ENCODE measurements at regions not wholly inside any gene's neighbourhood (a gene's known extent, or its start where the extent isn't known, plus 50 kb on each side); places are given as distances from the start of the nearest gene placed in this dataset.

GRCh38 chr5:116382874-116383266 lies 191.8 kb downstream of the SEMA6A start:
- no peak for TF ChIP-seq CTCF (IDR thresholded peaks at IDR 0.05; ENCODE audit: low read depth, low read length)
- no peak for TF ChIP-seq EZH2phosphoT487 (IDR thresholded peaks at IDR 0.05; ENCODE audit: low read depth)
